ENCODE measurements at regions not wholly inside any gene's neighbourhood (a gene's known extent, or its start where the extent isn't known, plus 50 kb on each side); places are given as distances from the start of the nearest gene placed in this dataset.

DNA sequence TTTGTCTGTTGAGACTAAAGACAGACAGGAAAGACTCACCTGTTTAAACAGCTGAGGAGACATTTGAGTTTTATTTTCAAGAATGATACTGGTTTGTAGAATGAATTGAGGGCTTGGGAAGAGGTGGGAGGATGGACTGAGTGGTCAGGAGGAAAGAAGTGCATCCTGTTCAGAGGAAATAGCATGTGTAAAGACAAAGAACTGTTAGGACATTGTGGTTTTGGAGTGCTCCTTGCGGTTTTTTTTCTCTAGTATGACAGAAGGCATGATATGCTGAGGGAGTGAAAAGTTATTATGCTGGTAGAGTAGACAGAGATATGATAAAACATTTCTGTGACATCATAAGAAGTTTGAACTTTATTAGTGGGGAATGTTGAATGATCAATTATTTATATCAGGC is 270.7 kb upstream of the ELAVL2 start:
- no peak overlapping the region for H2AFZ ChIP-seq (ENCODE audit: control insufficient read depth, low read length)
- dilution Hi-C loops (cut with MboI; ENCODE audit: extremely low pct_ligation_motif_present, low sequenced_read_pairs) = no loop called here
- H4K20me1 ChIP-seq (ENCODE audit: control insufficient read depth, extremely low read depth, insufficient read depth, low read length) = no peaks in the 10 kb centered on the region
- no peaks in the 10 kb centered on the region for H3K9me1 ChIP-seq (ENCODE audit: control insufficient read depth, extremely low read depth, insufficient read depth, low read length)
- H3K4me1 ChIP-seq (ENCODE audit: control insufficient read depth, extremely low read depth, insufficient read depth, low read length) = no peaks in the 10 kb centered on the region
- no peaks in the 10 kb centered on the region for H3K27me3 ChIP-seq (ENCODE audit: control insufficient read depth, extremely low read depth, insufficient read depth, low read length)
- no peak for DNase-seq (ENCODE audit: low read depth, low spot score)
- H3K9me3 ChIP-seq (ENCODE audit: control insufficient read depth, low read depth, low read length) = peaks cover 2% of the 10 kb centered on the region
- no peak overlapping the region for H3K4me3 ChIP-seq (ENCODE audit: control insufficient read depth in 2 of 3, extremely low read depth in 1 of 3, insufficient read depth in 2 of 3, low read depth in 1 of 3, low read length in 3 of 3)
- H3K4me2 ChIP-seq (ENCODE audit: control insufficient read depth, extremely low read depth, insufficient read depth, low read depth, low read length) = no peak overlapping the region
- FAIRE-seq = no peak
- no peak for TF ChIP-seq EZH2 (IDR thresholded peaks at IDR 0.05; ENCODE audit: low read length)
- TF ChIP-seq CTCF (optimal IDR thresholded peaks at IDR 0.05 in 1 of 3, IDR thresholded peaks at IDR 0.05 in 1 of 3, conservative IDR thresholded peaks at IDR 0.05 in 1 of 3; ENCODE audit: extremely low read depth in 1 of 3, insufficient read depth in 2 of 3, low read length in 3 of 3) = no peak
- H3K27ac ChIP-seq (ENCODE audit: control insufficient read depth, insufficient read depth, low read length) = no peak overlapping the region
- no peaks in the 10 kb centered on the region for H3K79me2 ChIP-seq (ENCODE audit: control insufficient read depth, insufficient read depth, low read length)
- no peaks in the 10 kb centered on the region for H3K36me3 ChIP-seq (ENCODE audit: control insufficient read depth in 2 of 2, extremely low read depth in 1 of 2, insufficient read depth in 2 of 2, low read length in 2 of 2)
- H3K9ac ChIP-seq (ENCODE audit: control insufficient read depth, extremely low read depth, insufficient read depth, low read length) = no peak overlapping the region

DNA sequence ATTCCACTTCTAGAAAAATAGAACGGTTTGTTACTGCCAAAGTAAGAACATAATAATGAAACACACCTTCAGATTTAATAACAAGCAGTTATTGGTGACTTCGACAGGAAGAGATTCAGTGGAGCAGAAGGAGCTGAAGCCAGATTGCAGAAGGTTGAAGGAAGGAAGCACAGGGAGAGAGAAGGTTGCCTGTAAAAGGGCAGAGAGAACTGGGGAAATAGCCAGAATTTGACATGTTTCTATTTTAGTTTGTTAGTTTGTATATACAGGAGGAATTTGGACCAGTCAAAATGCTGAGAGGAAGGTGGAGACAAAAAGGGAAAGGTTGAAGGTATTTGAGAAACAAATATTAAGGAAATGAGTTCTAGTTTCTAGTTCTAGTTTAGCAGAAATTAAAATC is 269.2 kb upstream of the ELAVL2 start:
- Histone ChIP-seq H3K36me3 (ENCODE audit: control insufficient read depth in 2 of 2, extremely low read depth in 1 of 2, insufficient read depth in 2 of 2, low read length in 2 of 2) (no peaks in the 10 kb centered on the region), H3K9me3 (ENCODE audit: control insufficient read depth, low read depth, low read length) (peaks cover 2% of the 10 kb centered on the region), H3K9me1 (ENCODE audit: control insufficient read depth, extremely low read depth, insufficient read depth, low read length) (no peaks in the 10 kb centered on the region), H3K27me3 (ENCODE audit: control insufficient read depth, extremely low read depth, insufficient read depth, low read length) (no peaks in the 10 kb centered on the region), H2AFZ (ENCODE audit: control insufficient read depth, low read length) (no peak overlapping the region), H3K27ac (ENCODE audit: control insufficient read depth, insufficient read depth, low read length) (no peak overlapping the region), H3K9ac (ENCODE audit: control insufficient read depth, extremely low read depth, insufficient read depth, low read length) (no peak overlapping the region), H3K4me1 (ENCODE audit: control insufficient read depth, extremely low read depth, insufficient read depth, low read length) (no peaks in the 10 kb centered on the region), H3K4me3 (ENCODE audit: control insufficient read depth in 2 of 3, extremely low read depth in 1 of 3, insufficient read depth in 2 of 3, low read depth in 1 of 3, low read length in 3 of 3) (no peak overlapping the region), H4K20me1 (ENCODE audit: control insufficient read depth, extremely low read depth, insufficient read depth, low read length) (no peaks in the 10 kb centered on the region), H3K79me2 (ENCODE audit: control insufficient read depth, insufficient read depth, low read length) (no peaks in the 10 kb centered on the region), H3K4me2 (ENCODE audit: control insufficient read depth, extremely low read depth, insufficient read depth, low read depth, low read length) (no peak overlapping the region)
- dilution Hi-C loops (cut with MboI; ENCODE audit: extremely low pct_ligation_motif_present, low sequenced_read_pairs) = no loop called here
- FAIRE-seq = no peak
- no peak for DNase-seq (ENCODE audit: low read depth, low spot score)
- TF ChIP-seq EZH2 (IDR thresholded peaks at IDR 0.05; ENCODE audit: low read length) = no peak
- no peak for TF ChIP-seq CTCF (optimal IDR thresholded peaks at IDR 0.05 in 1 of 3, IDR thresholded peaks at IDR 0.05 in 1 of 3, conservative IDR thresholded peaks at IDR 0.05 in 1 of 3; ENCODE audit: extremely low read depth in 1 of 3, insufficient read depth in 2 of 3, low read length in 3 of 3)
